HepG2 (cell line): ENCODE measurements at regions not wholly inside any gene's neighbourhood (a gene's known extent, or its start where the extent isn't known, plus 50 kb on each side); places are given as distances from the start of the nearest gene placed in this dataset.

ENCODE experiments used
- ATAC-seq: fragments of 200-7000 bp; cut with Tn5 transposase; 3 replicates; pipeline ENCODE4 v1.9.1; 2020; ENCODE audit warnings: mild to moderate bottlenecking, moderate library complexity
- BruUV-seq: library from RNA; stranded (reverse); fragments of 400-500 nt; replicated peaks from 2 replicates; lab custom pipeline; 2021; lab: Mats Ljungman, UMichigan
- CTCF ChIA-PET: fragments of 300-600 bp; formaldehyde crosslinking; extraction: SDS; loops from one replicate; lab custom pipeline; 2021; ENCODE audit warnings: low total read pairs, inconsistent platforms, low intra/inter-chr PET ratio; lab: Yijun Ruan, JAX
- POLR2A ChIA-PET: fragments of 350-600 bp; sonication (Branson Sonifier 250); formaldehyde crosslinking; loops from one replicate; lab custom pipeline; 2020; ENCODE audit warnings: antibody characterized with exemption, inconsistent platforms; lab: Yijun Ruan, JAX
- DNase-seq: peaks from one replicate; pipeline ENCODE4 v3.0.0-alpha.2; 2015; ENCODE audit warnings: low spot score
- FAIRE-seq: peaks from 3 replicates; lab custom pipeline; 2011; peaks lifted over from hg19 to GRCh38; lab: Jason Lieb, UNC
- H2AFZ ChIP-seq: one replicate; pipeline ENCODE4 v1.6.1; 2011; ENCODE audit warnings: low read length, inconsistent platforms
- H3K27ac ChIP-seq: fragments of 300-600 bp; 3 replicates; pipeline ENCODE4 v1.8.0; 2011; ENCODE audit warnings: mixed run types, mild to moderate bottlenecking, mixed read lengths, low read length, inconsistent platforms; ENCODE audit not compliant: insufficient read depth; ENCODE audit errors: extremely low read length
- H3K27me3 ChIP-seq, 2 experiments: fragments of 200-600 bp in 1 of 2; 2 replicates in 1 of 2; 3 replicates in 1 of 2; pipeline versions ENCODE4 v1.6.0 to v1.8.0; 2011; ENCODE audit warnings: low read length in 2 of 2, mild to moderate bottlenecking in 2 of 2, moderate library complexity in 2 of 2, inconsistent platforms in 1 of 2; ENCODE audit not compliant: insufficient read depth in 2 of 2, control insufficient read depth in 1 of 2
- H3K36me3 ChIP-seq, 2 experiments: fragments of 200-600 bp in 1 of 2; replicated peaks in 1 of 2; 2 replicates in 1 of 2; 3 replicates in 1 of 2; pipeline versions ENCODE4 v1.5.1 to v1.8.0; 2011; ENCODE audit warnings: low read length in 2 of 2, inconsistent platforms in 1 of 2; ENCODE audit not compliant: insufficient read depth in 2 of 2, control insufficient read depth in 1 of 2
- H3K4me1 ChIP-seq: 2 replicates; pipeline ENCODE4 v1.5.1; 2012; ENCODE audit warnings: low read length, inconsistent platforms; ENCODE audit not compliant: insufficient read depth
- H3K4me2 ChIP-seq: 2 replicates; pipeline ENCODE4 v1.6.0; 2011; ENCODE audit warnings: low read depth, low read length, inconsistent platforms
- H3K4me3 ChIP-seq, 3 experiments: fragments of 200-600 bp in 1 of 3; sonication (generic), shearing (Covaris generic) in 1 of 3; replicated peaks in 1 of 3; 2 replicates each; pipeline ENCODE4 v1.5.1; 2011 to 2016; ENCODE audit warnings: low read length in 3 of 3, inconsistent platforms in 2 of 3, low read depth in 2 of 3, mild to moderate bottlenecking in 2 of 3, control low read depth in 1 of 3, mixed read lengths in 1 of 3; ENCODE audit not compliant: insufficient read depth in 1 of 3
- H3K79me2 ChIP-seq: one replicate; pipeline ENCODE4 v1.6.1; 2011; ENCODE audit warnings: low read length, inconsistent platforms; ENCODE audit not compliant: insufficient read depth
- H3K9ac ChIP-seq: 2 replicates; pipeline ENCODE4 v1.6.0; 2011; ENCODE audit warnings: mild to moderate bottlenecking, low read depth, low read length, inconsistent platforms; ENCODE audit not compliant: insufficient read depth
- H3K9me3 ChIP-seq: 2 replicates; pipeline ENCODE4 v1.5.1; 2012; ENCODE audit warnings: mild to moderate bottlenecking, low read length
- H4K20me1 ChIP-seq: 2 replicates; pipeline ENCODE4 v1.6.0; 2011; ENCODE audit warnings: inconsistent platforms, mild to moderate bottlenecking, low read length, moderate library complexity; ENCODE audit not compliant: insufficient read depth
- KLF9 ChIP-seq: IDR thresholded peaks from 2 replicates; pipeline ENCODE4 v1.6.1; 2016; ENCODE audit warnings: low read depth
- MYNN ChIP-seq: sonication (generic); formaldehyde crosslinking; IDR thresholded peaks from 2 replicates; pipeline ENCODE4 v1.4.0; 2020; ENCODE audit warnings: mild to moderate bottlenecking, low read depth, missing genetic modification reagents
- NR1H2 ChIP-seq: sonication (generic); formaldehyde crosslinking; IDR thresholded peaks from 2 replicates; pipeline ENCODE4 v1.8.1; 2022; ENCODE audit warnings: low read depth, missing genetic modification reagents, borderline replicate concordance
- RFX5 ChIP-seq: IDR thresholded peaks from 2 replicates; pipeline ENCODE4 v1.6.1; 2011; ENCODE audit warnings: low read depth, low read length, improper control_type of control experiment
- SIN3B ChIP-seq: fragments of 150-350 bp; IDR thresholded peaks from 2 replicates; pipeline ENCODE4 v1.6.1; 2014; ENCODE audit warnings: low read length
- XBP1 ChIP-seq: sonication (generic); formaldehyde crosslinking; IDR thresholded peaks from 2 replicates; pipeline ENCODE4 v1.5.0; 2020; ENCODE audit warnings: missing genetic modification reagents
- XRCC5 ChIP-seq: fragments of 200-400 bp; formaldehyde crosslinking; optimal IDR thresholded peaks from 2 replicates; pipeline ENCODE3; 2017; ENCODE audit warnings: mild to moderate bottlenecking, low read length
- ZNF577 ChIP-seq: sonication (generic); formaldehyde crosslinking; IDR thresholded peaks from 2 replicates; pipeline ENCODE4 v1.4.0; 2020; ENCODE audit warnings: mild to moderate bottlenecking, low read depth, missing genetic modification reagents, borderline replicate concordance
- ZSCAN12 ChIP-seq: sonication (generic); formaldehyde crosslinking; IDR thresholded peaks from 2 replicates; pipeline ENCODE4 v1.9.0; 2021; ENCODE audit warnings: mild to moderate bottlenecking, missing genetic modification reagents
- WGBS: methylation state at CpG from one replicate; pipeline ENCODE4 v1.1.6; 2017; ENCODE audit warnings: low lambda C conversion rate; 5-methylcytosine and 5-hydroxymethylcytosine counted together
- in situ Hi-C: cut with HindIII; loops from 2 replicates; pipeline ENCODE4 v1.10.0; 2017; ENCODE audit warnings: low pct_unique_long_range_greater_than_20kb; ENCODE audit not compliant: extremely low pct_ligation_motif_present
- intact Hi-C: fragments of 100-400 bp; cut with micrococcal nuclease; formaldehyde crosslinking; loops from one replicate; pipeline ENCODE4 v1.10.0; 2022; ENCODE audit not compliant: unreplicated experiment
- TF ChIP-seq, protein P1 (sequence below): IDR thresholded peaks from 2 replicates; pipeline ENCODE4 v1.6.1; 2016; ENCODE audit warnings: mild to moderate bottlenecking, missing biosample characterization, missing genetic modification reagents
- TF ChIP-seq, protein P2 (sequence below): sonication (generic); formaldehyde crosslinking; IDR thresholded peaks from 2 replicates; pipeline ENCODE4 v1.5.1; 2020; ENCODE audit warnings: missing genetic modification reagents, mild to moderate bottlenecking, borderline replicate concordance
- TF ChIP-seq, protein P3 (sequence below): sonication (generic); formaldehyde crosslinking; conservative IDR thresholded peaks from 2 replicates; pipeline ENCODE4 v1.4.0; 2020; ENCODE audit warnings: missing genetic modification reagents
- TF ChIP-seq, protein P4 (sequence below): sonication (generic); formaldehyde crosslinking; IDR thresholded peaks from 2 replicates; pipeline ENCODE4 v1.4.0; 2020; ENCODE audit warnings: missing genetic modification reagents
- TF ChIP-seq, protein P5 (sequence below): sonication (generic); formaldehyde crosslinking; IDR thresholded peaks from 2 replicates; pipeline ENCODE4 v1.5.1; 2020; ENCODE audit warnings: mild to moderate bottlenecking, missing genetic modification reagents
- TF ChIP-seq, protein P6 (sequence below): IDR thresholded peaks from 2 replicates; pipeline ENCODE4 v1.6.1; 2016; ENCODE audit warnings: low read depth

DNA sequence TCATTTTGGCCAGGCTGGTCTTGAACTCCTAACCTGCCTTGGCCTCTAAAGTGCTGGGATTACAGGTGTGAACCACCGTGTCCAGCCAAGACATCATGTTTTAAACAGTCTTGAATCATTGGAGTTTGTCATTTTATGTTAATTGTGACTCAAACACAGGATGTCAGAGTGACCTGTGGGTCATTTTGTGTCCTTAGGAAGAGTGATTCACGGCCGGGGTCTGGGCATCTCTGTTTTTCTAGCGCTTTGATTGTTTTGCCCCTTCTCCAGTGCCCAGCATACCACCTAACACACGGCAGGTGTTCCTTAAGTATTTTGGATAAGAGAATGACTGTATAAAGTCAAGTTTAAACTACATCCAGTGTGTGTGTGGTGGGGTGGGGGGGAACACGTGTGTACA is 183.7 kb upstream of the KLF6 start:
- DNase-seq = no peak
- FAIRE-seq = no peak
- H3K9ac ChIP-seq = no peak overlapping the region
- CTCF ChIA-PET = no interaction called here
- POLR2A ChIA-PET = no interaction called here
- no peak overlapping the region for H2AFZ ChIP-seq
- H3K9me3 ChIP-seq = no peaks in the 10 kb centered on the region
- H3K36me3 ChIP-seq = no peaks in the 10 kb centered on the region
- peaks cover 2 to 12% of the 10 kb centered on the region in 2 experiments; a peak in 1 of 5 replicates for H3K27me3 ChIP-seq
- no peak overlapping the region for H3K4me2 ChIP-seq
- 2% methylated on average over 6 of the region's 6 CpGs for WGBS
- no peaks in the 10 kb centered on the region for H4K20me1 ChIP-seq
- H3K79me2 ChIP-seq = no peaks in the 10 kb centered on the region
- no peak overlapping the region for H3K27ac ChIP-seq
- intact Hi-C loops (no loop called here), in situ Hi-C loops (no loop called here)
- H3K4me1 ChIP-seq = no peaks in the 10 kb centered on the region
- ATAC-seq = no peak
- no TSS peak for BruUV-seq
- no peak overlapping the region for H3K4me3 ChIP-seq
- TF ChIP-seq, protein P1, sequence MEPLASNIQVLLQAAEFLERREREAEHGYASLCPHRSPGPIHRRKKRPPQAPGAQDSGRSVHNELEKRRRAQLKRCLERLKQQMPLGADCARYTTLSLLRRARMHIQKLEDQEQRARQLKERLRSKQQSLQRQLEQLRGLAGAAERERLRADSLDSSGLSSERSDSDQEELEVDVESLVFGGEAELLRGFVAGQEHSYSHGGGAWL (CRISPR knock-in tag) = no peak
- TF ChIP-seq XRCC5 (no peak), ZNF577 (CRISPR knock-in tag) (no peak), KLF9 (CRISPR knock-in tag) (no peak), XBP1 (no peak), ZSCAN12 (CRISPR knock-in tag) (no peak), RFX5 (no peak), MYNN (CRISPR knock-in tag) (no peak), SIN3B (no peak), NR1H2 (CRISPR knock-in tag) (no peak)
- TF ChIP-seq, protein P2, sequence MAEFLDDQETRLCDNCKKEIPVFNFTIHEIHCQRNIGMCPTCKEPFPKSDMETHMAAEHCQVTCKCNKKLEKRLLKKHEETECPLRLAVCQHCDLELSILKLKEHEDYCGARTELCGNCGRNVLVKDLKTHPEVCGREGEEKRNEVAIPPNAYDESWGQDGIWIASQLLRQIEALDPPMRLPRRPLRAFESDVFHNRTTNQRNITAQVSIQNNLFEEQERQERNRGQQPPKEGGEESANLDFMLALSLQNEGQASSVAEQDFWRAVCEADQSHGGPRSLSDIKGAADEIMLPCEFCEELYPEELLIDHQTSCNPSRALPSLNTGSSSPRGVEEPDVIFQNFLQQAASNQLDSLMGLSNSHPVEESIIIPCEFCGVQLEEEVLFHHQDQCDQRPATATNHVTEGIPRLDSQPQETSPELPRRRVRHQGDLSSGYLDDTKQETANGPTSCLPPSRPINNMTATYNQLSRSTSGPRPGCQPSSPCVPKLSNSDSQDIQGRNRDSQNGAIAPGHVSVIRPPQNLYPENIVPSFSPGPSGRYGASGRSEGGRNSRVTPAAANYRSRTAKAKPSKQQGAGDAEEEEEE (CRISPR knock-in tag) = no peak
- TF ChIP-seq, protein P3, sequence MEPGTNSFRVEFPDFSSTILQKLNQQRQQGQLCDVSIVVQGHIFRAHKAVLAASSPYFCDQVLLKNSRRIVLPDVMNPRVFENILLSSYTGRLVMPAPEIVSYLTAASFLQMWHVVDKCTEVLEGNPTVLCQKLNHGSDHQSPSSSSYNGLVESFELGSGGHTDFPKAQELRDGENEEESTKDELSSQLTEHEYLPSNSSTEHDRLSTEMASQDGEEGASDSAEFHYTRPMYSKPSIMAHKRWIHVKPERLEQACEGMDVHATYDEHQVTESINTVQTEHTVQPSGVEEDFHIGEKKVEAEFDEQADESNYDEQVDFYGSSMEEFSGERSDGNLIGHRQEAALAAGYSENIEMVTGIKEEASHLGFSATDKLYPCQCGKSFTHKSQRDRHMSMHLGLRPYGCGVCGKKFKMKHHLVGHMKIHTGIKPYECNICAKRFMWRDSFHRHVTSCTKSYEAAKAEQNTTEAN (CRISPR knock-in tag) = no peak
- TF ChIP-seq, protein P4, sequence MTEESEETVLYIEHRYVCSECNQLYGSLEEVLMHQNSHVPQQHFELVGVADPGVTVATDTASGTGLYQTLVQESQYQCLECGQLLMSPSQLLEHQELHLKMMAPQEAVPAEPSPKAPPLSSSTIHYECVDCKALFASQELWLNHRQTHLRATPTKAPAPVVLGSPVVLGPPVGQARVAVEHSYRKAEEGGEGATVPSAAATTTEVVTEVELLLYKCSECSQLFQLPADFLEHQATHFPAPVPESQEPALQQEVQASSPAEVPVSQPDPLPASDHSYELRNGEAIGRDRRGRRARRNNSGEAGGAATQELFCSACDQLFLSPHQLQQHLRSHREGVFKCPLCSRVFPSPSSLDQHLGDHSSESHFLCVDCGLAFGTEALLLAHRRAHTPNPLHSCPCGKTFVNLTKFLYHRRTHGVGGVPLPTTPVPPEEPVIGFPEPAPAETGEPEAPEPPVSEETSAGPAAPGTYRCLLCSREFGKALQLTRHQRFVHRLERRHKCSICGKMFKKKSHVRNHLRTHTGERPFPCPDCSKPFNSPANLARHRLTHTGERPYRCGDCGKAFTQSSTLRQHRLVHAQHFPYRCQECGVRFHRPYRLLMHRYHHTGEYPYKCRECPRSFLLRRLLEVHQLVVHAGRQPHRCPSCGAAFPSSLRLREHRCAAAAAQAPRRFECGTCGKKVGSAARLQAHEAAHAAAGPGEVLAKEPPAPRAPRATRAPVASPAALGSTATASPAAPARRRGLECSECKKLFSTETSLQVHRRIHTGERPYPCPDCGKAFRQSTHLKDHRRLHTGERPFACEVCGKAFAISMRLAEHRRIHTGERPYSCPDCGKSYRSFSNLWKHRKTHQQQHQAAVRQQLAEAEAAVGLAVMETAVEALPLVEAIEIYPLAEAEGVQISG (CRISPR knock-in tag) = no peak
- TF ChIP-seq, protein P5, sequence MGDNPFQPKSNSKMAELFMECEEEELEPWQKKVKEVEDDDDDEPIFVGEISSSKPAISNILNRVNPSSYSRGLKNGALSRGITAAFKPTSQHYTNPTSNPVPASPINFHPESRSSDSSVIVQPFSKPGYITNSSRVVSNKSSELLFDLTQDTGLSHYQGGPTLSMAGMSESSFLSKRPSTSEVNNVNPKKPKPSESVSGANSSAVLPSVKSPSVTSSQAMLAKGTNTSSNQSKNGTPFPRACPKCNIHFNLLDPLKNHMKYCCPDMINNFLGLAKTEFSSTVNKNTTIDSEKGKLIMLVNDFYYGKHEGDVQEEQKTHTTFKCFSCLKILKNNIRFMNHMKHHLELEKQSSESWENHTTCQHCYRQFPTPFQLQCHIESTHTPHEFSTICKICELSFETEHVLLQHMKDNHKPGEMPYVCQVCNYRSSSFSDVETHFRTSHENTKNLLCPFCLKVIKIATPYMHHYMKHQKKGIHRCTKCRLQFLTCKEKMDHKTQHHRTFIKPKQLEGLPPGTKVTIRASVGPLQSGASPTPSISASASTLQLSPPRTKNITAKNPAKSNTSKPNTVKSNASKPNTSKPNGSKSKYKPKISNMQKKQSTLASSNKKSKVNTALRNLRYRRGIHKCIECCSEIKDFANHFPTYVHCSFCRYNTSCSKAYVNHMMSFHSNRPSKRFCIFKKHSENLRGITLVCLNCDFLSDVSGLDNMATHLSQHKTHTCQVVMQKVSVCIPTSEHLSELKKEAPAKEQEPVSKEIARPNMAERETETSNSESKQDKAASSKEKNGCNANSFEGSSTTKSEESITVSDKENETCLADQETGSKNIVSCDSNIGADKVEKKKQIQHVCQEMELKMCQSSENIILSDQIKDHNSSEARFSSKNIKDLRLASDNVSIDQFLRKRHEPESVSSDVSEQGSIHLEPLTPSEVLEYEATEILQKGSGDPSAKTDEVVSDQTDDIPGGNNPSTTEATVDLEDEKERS (CRISPR knock-in tag) = no peak
- TF ChIP-seq, protein P6, sequence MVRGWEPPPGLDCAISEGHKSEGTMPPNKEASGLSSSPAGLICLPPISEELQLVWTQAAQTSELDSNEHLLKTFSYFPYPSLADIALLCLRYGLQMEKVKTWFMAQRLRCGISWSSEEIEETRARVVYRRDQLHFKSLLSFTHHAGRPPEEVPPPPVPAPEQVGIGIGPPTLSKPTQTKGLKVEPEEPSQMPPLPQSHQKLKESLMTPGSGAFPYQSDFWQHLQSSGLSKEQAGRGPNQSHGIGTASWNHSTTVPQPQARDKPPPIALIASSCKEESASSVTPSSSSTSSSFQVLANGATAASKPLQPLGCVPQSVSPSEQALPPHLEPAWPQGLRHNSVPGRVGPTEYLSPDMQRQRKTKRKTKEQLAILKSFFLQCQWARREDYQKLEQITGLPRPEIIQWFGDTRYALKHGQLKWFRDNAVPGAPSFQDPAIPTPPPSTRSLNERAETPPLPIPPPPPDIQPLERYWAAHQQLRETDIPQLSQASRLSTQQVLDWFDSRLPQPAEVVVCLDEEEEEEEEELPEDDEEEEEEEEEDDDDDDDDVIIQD (CRISPR knock-in tag) = no peak
